Kasumi-1 (cell line): ENCODE measurements at regions not wholly inside any gene's neighbourhood (a gene's known extent, or its start where the extent isn't known, plus 50 kb on each side); places are given as distances from the start of the nearest gene placed in this dataset.
"Not testable (repeated sequence)": the region's sequence is repeated elsewhere in the genome, so short reads cannot be mapped to it uniquely, and the experiment has no call there.

Experiments used
- DNase-seq, 2 experiments: peaks; one replicate each; lab custom pipeline; 2025; lab: John Stamatoyannopoulos, UW

- DNase-seq, result no peak
Measured at GRCh38 chr6:144535630-144536029, 250.5 kb downstream of the UTRN start.

DNA sequence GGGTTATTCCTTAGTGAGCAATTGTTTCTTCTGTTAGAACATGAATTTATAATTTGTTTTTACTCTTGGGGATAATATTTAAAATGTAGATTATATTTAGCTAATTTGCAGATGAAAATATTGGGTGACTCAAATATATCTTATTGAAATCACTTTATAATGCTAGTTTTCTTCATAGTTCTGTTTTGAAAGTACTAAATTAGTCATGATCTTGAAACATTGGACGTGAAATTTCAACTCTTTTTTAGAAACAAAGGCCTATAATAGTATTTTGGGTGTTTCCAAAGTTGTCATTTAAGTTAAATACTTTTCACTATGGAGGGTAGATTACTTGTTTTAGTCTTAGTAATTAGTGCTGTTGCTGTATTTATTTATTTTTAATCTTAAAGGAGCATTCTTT lies 250.9 kb downstream of the UTRN start:
- DNase-seq, result no peak

DNA sequence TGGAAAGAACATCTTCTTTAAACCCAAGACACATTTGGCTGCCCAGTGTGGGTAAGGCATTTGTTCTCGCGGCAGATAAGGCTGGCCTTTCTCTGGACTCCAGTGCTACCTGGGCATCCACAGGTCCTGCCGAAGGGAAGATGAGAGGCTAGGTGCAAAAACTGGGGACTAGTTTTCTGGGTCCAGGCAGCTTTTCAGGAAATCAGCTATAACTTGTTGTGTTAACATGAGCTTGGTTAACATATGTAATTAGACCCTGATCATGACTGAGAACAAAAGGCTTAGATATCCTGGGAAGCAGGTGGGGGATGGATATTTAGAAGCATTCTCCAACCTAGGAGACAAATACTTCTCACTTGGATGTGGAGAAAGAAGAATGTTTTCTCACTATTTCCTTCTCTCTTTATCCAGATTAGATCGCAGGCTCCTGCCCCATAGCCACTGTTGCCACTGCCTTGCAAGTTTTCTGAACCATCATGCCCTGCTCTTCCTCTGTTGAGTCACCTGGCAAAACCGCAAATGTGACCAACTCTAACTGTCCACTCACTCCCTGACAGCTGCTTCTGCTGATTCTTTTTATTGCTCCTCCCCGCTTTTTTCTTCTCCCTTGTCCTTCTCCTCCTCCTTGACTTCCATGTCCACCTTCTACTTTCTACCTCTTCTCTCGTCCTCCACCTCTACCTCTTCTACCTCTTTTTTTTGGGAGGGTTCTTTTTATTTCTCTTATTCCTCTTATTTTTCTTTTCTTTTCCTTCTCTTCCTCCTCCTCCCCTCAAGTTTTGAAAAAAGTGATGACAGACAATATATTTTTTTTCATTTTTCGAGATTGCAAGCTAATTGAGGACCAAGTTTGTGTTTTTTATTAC lies 258.1 kb downstream of the UTRN start:
- DNase-seq, result peak; percentile 3 to 37

DNA sequence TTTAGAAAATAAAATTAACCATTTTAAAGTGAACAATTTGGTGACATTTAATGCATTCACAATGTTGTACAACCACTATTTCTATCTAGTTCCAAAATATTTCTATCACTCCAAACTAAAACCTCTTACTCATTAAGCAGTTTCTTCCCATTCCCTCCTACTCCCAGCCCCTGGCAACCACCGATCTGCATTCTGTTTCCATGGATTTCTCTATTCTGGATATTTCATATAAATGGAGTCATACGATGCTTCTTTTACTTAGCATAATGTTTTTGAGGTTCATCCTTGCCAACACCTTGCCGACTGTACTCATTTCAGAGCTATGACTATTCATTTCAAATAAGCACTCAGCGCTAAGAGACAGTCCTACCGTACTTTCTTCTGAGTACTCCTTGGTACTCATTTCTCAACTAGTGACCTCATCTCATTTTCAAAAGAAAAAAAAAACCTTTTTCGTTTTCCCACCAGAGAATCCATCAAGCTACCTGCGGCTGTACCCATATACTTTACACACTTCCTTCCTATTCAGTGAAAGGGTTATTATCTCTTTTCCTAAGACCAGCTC lies 259.2 kb downstream of the UTRN start:
- DNase-seq, result no peak

DNA sequence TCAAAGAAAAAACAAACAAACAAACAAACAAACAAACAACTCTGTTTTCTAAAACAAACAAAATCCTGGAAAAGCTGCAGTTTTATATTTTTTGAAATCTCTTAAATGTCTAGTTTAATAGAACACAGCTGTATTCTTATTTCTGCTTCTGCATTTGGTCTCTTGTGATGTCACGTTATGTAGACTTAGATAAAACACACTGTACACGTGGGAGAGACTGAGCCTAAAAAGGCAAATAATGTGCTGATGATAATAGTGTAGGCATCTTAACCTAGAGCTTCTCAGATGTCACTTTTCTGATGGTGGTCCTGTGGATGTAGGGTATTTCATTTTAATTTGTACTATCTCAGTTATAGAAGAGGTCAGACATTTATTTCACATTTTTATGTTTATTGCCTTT lies 261.7 kb downstream of the UTRN start:
- no peak for DNase-seq

GRCh38 chr6:144547409-144547808 lies 262.3 kb downstream of the UTRN start:
- no peak for DNase-seq

DNA sequence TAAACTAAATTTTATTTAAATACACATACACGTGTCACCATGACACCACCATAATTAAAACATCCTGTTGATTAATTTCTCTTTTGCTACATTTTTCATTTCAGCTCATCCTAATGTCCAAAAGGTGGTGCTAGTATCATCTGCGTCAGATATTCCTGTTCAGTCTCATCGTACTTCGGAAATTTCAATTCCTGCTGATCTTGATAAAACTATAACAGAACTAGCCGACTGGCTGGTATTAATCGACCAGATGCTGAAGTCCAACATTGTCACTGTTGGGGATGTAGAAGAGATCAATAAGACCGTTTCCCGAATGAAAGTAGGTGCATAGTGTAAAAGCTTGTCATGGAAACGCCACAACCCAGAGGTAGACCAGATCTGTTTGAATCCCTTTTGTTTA lies 263.4 kb downstream of the UTRN start:
- no peak for DNase-seq

- DNase-seq, result no peak
Measured at GRCh38 chr6:144549837-144550747, 265.0 kb downstream of the UTRN start.

GRCh38 chr6:144551339-144551738 lies 266.2 kb downstream of the UTRN start:
- no peak for DNase-seq

DNA sequence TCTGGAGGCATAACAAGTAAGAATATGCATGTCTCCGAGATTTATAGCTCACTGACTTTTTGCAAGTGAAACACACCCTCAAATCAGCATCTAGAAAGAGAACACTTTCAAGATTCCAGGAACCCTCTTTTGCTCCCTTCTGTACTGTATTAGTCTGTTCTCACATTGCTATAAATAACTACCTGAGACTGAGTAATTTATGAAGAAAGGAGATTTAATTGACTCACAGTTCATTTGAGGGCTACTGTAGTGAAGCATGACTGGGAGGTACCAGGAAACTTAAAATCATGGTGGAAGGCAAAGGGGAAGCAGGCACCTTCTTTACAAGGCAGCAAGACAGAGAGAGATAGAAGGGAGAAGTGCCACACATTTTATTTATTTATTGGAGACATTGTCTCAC lies 269.9 kb downstream of the UTRN start:
- no peak for DNase-seq

- DNase-seq, result no peak
Measured at GRCh38 chr6:144559865-144560593, 274.9 kb downstream of the UTRN start.

GRCh38 chr6:144561455-144562043 lies 276.4 kb downstream of the UTRN start:
- DNase-seq, result no peak

GRCh38 chr6:144564202-144564601 lies 279.1 kb downstream of the UTRN start:
- DNase-seq, result no peak

- DNase-seq, result peak in 1 of 2 experiments; percentile 4
Measured at GRCh38 chr6:144566868-144567615, 281.9 kb downstream of the UTRN start.

- no peak for DNase-seq
Measured at GRCh38 chr6:144568241-144568640, 283.1 kb downstream of the UTRN start.

DNA sequence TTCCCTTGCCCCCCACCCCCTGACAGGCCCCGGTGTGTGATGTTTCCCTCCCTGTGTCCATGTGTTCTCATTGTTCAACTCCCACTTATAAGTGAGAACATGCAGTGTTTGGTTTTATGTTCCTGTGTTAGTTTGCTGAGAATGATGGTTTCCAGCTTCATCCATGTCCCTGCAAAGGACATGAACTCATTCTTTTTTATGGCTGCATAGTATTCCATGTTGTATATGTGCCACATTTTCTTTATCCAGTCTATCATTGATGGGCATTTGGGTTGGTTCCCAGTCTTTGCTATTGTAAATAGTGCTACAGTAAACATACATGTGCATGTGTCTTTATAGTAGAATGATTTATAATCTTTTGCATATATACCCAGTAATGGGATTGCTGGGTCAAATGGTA lies 287.4 kb downstream of the UTRN start:
- DNase-seq, result not testable (repeated sequence)

- DNase-seq, result no peak
Measured at GRCh38 chr6:144574796-144575195, 289.7 kb downstream of the UTRN start.

- no peak for DNase-seq
Measured at GRCh38 chr6:144575327-144575726, 290.2 kb downstream of the UTRN start.

DNA sequence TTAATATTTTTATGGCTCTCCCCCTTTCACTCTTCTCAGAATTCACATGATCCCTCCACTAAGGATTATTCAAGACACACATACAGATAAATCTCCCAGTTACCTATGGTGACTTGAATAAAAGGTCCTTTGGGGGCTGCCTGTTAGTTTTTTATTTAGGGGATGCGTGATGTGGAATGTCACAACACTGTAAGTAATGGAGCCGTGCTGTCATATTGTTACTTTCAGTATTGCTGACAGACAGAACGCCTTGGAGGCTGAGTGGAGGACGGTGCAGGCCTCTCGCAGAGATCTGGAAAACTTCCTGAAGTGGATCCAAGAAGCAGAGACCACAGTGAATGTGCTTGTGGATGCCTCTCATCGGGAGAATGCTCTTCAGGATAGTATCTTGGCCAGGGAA lies 291.7 kb downstream of the UTRN start:
- DNase-seq, result no peak

GRCh38 chr6:144578385-144579350 lies 293.5 kb downstream of the UTRN start:
- no peak for DNase-seq
